ENCODE measurements at regions not wholly inside any gene's neighbourhood (a gene's known extent, or its start where the extent isn't known, plus 50 kb on each side); places are given as distances from the start of the nearest gene placed in this dataset.

DNA sequence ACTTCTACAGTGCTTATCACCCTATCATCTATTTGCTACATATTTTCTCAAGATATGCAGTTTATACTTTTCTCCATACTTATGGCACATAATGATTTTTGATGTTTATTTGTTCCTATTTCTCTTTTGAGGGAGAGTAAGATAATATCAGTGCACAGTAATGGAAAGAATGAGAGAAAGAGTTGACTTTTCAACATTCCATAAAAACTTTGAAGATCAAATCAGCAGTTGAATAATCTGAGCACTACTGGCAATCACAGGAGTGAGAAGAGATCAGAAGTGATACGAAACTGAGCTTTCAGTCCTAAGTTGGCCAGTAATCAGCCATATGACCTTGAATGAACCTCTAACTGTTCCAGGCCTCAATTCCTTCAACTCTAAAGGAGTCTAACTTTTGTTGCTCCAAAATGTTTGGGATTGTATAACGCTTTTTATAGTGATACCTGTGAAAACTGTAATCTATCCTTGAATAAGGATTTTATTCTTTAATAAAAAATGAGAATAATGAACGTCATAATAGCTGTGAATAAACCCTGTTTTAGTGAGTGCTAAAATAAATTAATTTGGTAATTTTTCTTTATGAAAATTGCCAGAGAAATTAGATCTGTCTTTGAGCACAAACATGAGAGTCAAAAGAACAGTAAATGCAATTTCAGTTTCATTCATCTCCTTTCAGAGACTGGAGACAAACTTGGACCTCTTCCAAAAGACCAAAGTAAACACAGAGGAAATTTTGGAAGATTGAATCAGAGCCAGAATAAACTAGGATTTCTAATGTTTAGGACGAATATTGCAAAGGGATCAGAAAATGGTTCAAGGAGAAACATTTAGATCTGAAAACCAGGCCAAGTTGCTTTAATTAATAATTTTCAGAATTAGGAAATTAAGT is 309.9 kb downstream of the ADGRL2 start:
- no peak for DNase-seq
- Histone ChIP-seq H3K4me1 (peaks cover 0 to 6% (median 2%) of the 10 kb centered on the region in 4 donors), H3K9me3 (no peaks in the 10 kb centered on the region), H3K27me3 (no peaks in the 10 kb centered on the region), H3K27ac (no peak overlapping the region), H3K36me3 (no peaks in the 10 kb centered on the region), H3K4me3 (no peak overlapping the region)
- 26 to 44% methylated on average over 4 of the region's 4 CpGs for WGBS, 2 donors (ENCODE audit: low coverage in 1 of 2)
- TF ChIP-seq, protein P1, sequence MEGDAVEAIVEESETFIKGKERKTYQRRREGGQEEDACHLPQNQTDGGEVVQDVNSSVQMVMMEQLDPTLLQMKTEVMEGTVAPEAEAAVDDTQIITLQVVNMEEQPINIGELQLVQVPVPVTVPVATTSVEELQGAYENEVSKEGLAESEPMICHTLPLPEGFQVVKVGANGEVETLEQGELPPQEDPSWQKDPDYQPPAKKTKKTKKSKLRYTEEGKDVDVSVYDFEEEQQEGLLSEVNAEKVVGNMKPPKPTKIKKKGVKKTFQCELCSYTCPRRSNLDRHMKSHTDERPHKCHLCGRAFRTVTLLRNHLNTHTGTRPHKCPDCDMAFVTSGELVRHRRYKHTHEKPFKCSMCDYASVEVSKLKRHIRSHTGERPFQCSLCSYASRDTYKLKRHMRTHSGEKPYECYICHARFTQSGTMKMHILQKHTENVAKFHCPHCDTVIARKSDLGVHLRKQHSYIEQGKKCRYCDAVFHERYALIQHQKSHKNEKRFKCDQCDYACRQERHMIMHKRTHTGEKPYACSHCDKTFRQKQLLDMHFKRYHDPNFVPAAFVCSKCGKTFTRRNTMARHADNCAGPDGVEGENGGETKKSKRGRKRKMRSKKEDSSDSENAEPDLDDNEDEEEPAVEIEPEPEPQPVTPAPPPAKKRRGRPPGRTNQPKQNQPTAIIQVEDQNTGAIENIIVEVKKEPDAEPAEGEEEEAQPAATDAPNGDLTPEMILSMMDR (IDR thresholded peaks at IDR 0.05) = no peak
- TF ChIP-seq POLR2A (IDR thresholded peaks at IDR 0.05) (no peak), POLR2AphosphoS5 (IDR thresholded peaks at IDR 0.05) (no peak), EP300 (IDR thresholded peaks at IDR 0.05; ENCODE audit: low read depth) (no peak)
- in situ Hi-C loops (cut with MboI; ENCODE audit: low pct_ligation_motif_present in 1 of 4, low pct_unique_long_range_greater_than_20kb in 1 of 4, low sequenced_read_pairs in 3 of 4) (no loop called here), intact Hi-C loops (cut with DNase I; ENCODE audit: low total_unique reads) (no loop called here)

DNA sequence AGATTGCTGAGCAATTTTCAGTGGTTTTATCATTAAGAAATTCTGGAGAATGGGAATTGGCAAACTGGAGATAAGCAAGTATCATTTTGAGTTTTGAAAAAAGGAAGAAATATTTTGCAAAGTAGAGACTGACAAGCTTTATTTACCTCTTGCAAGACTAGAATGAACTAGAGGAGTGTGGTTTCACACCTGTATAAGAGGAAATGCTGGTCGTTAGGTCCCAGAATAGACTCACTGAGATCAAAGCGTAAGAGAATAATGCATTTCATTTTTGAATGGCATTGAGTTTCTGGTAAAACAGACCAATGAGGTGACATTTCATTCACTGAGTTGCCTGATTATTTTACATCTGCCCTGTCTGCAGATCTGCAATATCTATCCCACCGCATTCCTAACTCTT is 308.1 kb downstream of the ADGRL2 start:
- Histone ChIP-seq H3K4me1 (peaks cover 0 to 6% (median 2%) of the 10 kb centered on the region in 4 donors), H3K27ac (no peak overlapping the region), H3K9me3 (no peaks in the 10 kb centered on the region), H3K27me3 (no peaks in the 10 kb centered on the region), H3K36me3 (no peaks in the 10 kb centered on the region), H3K4me3 (no peak overlapping the region)
- in situ Hi-C loops (cut with MboI; ENCODE audit: low pct_ligation_motif_present in 1 of 4, low pct_unique_long_range_greater_than_20kb in 1 of 4, low sequenced_read_pairs in 3 of 4) (no loop called here), intact Hi-C loops (cut with DNase I; ENCODE audit: low total_unique reads) (no loop called here)
- WGBS, 2 donors (ENCODE audit: low coverage in 1 of 2) = 41 to 74% methylated on average over 2 to 3 of the region's 3 CpGs
- no peak for DNase-seq
- TF ChIP-seq EP300 (IDR thresholded peaks at IDR 0.05; ENCODE audit: low read depth) = no peak
- TF ChIP-seq, protein P1 (IDR thresholded peaks at IDR 0.05) = no peak
- no peak for TF ChIP-seq POLR2A (IDR thresholded peaks at IDR 0.05)
- TF ChIP-seq POLR2AphosphoS5 (IDR thresholded peaks at IDR 0.05) = no peak

DNA sequence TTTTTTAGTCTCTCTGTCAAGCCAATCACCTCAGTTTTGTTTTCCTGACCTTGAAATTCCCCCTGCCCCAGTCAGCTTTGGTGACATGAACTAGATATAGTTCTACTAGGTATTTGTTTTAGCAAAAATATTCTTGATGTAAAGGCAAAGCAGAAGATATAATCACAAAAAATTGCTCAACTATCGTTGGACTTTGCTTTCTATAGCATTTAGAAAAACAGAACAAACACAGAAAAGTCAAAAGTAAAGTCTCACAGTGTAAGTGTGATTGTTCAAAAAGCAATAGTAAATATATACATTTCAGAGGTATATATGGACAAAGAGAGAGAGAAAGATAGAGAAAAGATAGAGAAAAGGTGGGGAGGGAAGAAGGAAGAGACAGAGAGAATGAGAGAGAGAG is 305.9 kb downstream of the ADGRL2 start:
- no peaks in the 10 kb centered on the region for H3K27me3 ChIP-seq

DNA sequence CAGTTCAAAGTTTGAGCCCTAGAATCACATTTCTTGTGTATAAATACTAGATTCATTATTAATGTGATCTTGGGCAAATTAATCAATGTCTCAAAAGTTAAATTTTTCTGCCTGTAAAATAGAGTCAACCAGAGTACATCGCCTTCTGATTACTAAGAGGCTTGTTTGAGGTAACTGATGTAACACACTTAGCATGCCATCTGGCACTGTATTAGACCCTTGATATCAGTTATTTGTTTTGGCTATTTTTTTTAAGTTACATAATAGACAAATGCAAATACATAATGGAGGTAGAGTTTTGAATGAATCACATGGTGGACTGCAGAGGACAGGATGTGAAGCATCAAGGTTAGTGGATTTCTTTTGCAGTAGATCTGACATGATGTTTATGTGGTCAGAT is 298.4 kb downstream of the ADGRL2 start:
- no peaks in the 10 kb centered on the region for H3K4me1 ChIP-seq
- TF ChIP-seq, protein P1 (IDR thresholded peaks at IDR 0.05) = no peak
- TF ChIP-seq EP300 (IDR thresholded peaks at IDR 0.05; ENCODE audit: low read depth) (no peak), POLR2A (IDR thresholded peaks at IDR 0.05) (no peak), POLR2AphosphoS5 (IDR thresholded peaks at IDR 0.05) (no peak)
- intact Hi-C loops (cut with DNase I; ENCODE audit: low total_unique reads) (no loop called here), in situ Hi-C loops (cut with MboI; ENCODE audit: low pct_ligation_motif_present in 1 of 4, low pct_unique_long_range_greater_than_20kb in 1 of 4, low sequenced_read_pairs in 3 of 4) (no loop called here)
- 86 to 91% methylated on average over 1 of the region's 1 CpG for WGBS, 2 donors (ENCODE audit: low coverage in 1 of 2)
- no peak overlapping the region for H3K27ac ChIP-seq
- H3K27me3 ChIP-seq = no peaks in the 10 kb centered on the region
- H3K4me3 ChIP-seq = no peak overlapping the region
- H3K9me3 ChIP-seq = no peaks in the 10 kb centered on the region
- H3K36me3 ChIP-seq = no peaks in the 10 kb centered on the region
- DNase-seq = no peak

More for the DNA sequence above, 305.9 kb downstream of the ADGRL2 start:
- in situ Hi-C loops (cut with MboI; ENCODE audit: low pct_ligation_motif_present in 1 of 4, low pct_unique_long_range_greater_than_20kb in 1 of 4, low sequenced_read_pairs in 3 of 4) = no loop called here
- H3K36me3 ChIP-seq = no peaks in the 10 kb centered on the region
- no peaks in the 10 kb centered on the region for H3K9me3 ChIP-seq
- TF ChIP-seq POLR2A (IDR thresholded peaks at IDR 0.05) (no peak), POLR2AphosphoS5 (IDR thresholded peaks at IDR 0.05) (no peak), EP300 (IDR thresholded peaks at IDR 0.05; ENCODE audit: low read depth) (no peak)
- TF ChIP-seq, protein P1 (IDR thresholded peaks at IDR 0.05) = no peak
- peaks cover 0 to 6% (median 2%) of the 10 kb centered on the region in 4 donors for H3K4me1 ChIP-seq
- intact Hi-C loops (cut with DNase I; ENCODE audit: low total_unique reads) = no loop called here
- H3K4me3 ChIP-seq = no peak overlapping the region
- H3K27ac ChIP-seq = no peak overlapping the region
- DNase-seq = no peak
- WGBS, 2 donors (ENCODE audit: low coverage in 1 of 2) = 29 to 61% methylated on average over 1 of the region's 1 CpG
